Body of pancreas (tissue), 4 donors: ENCODE measurements at regions not wholly inside any gene's neighbourhood (a gene's known extent, or its start where the extent isn't known, plus 50 kb on each side); places are given as distances from the start of the nearest gene placed in this dataset.

Experiments used
- ATAC-seq: fragments of 150-250 bp; one replicate; pipeline ENCODE4 v1.9.1; 2016
- DNase-seq, 4 donors: peaks; one replicate each; pipeline ENCODE4 v3.0.0-alpha.2; 2019
- H3K27ac ChIP-seq, 4 donors: fragments of 200-600 bp; sonication (generic); 1 replicate in 3 of 4; 2 replicates in 1 of 4; pipeline versions ENCODE4 v1.5.1 to v1.6.1; 2016 to 2019; ENCODE audit warnings: mild to moderate bottlenecking in 1 of 4, mixed read lengths in 1 of 4, moderate library complexity in 1 of 4
- H3K27me3 ChIP-seq, 2 donors: fragments of 200-600 bp; sonication (generic); one replicate each; pipeline ENCODE4 v1.6.0; 2016; ENCODE audit warnings: mild to moderate bottlenecking in 1 of 2
- H3K36me3 ChIP-seq, 2 donors: fragments of 200-600 bp; sonication (generic); replicated peaks in 1 of 2; 2 replicates each; pipeline ENCODE4 v1.5.1; 2016; ENCODE audit warnings: low read depth in 2 of 2; ENCODE audit not compliant: insufficient read depth in 1 of 2
- H3K4me1 ChIP-seq: fragments of 200-600 bp; sonication (generic); one replicate; pipeline ENCODE4 v1.6.0; 2016
- H3K4me3 ChIP-seq, 2 donors: fragments of 200-600 bp; sonication (generic); 1 replicate in 1 of 2; 2 replicates in 1 of 2; pipeline ENCODE4 v1.5.1; 2016 to 2019
- H3K9me3 ChIP-seq, 3 donors: fragments of 200-600 bp; sonication (generic); 1 replicate in 2 of 3; 2 replicates in 1 of 3; pipeline ENCODE4 v1.5.1; 2016
- CTCF ChIP-seq, 7 experiments: fragments of 450-650 bp in 4 of 7; fragments of 200-600 bp in 3 of 7; sonication (generic) in 3 of 7; IDR thresholded peaks; one replicate each; pipeline ENCODE4 v1.5.1; 2016 to 2019; ENCODE audit warnings: antibody characterized with exemption in 7 of 7
- POLR2A ChIP-seq, 3 donors: fragments of 450-650 bp; IDR thresholded peaks; one replicate each; pipeline ENCODE4 v1.6.1; 2016; ENCODE audit warnings: antibody characterized with exemption in 3 of 3, mild to moderate bottlenecking in 2 of 3
- WGBS, 2 donors: methylation state at CpG; one replicate each; pipeline ENCODE4 v1.1.5; 2017; 5-methylcytosine and 5-hydroxymethylcytosine counted together
- intact Hi-C: fragments of 100-400 bp; cut with DNase I; formaldehyde crosslinking; loops from one replicate; pipeline ENCODE4 v1.15.1; 2023

DNA sequence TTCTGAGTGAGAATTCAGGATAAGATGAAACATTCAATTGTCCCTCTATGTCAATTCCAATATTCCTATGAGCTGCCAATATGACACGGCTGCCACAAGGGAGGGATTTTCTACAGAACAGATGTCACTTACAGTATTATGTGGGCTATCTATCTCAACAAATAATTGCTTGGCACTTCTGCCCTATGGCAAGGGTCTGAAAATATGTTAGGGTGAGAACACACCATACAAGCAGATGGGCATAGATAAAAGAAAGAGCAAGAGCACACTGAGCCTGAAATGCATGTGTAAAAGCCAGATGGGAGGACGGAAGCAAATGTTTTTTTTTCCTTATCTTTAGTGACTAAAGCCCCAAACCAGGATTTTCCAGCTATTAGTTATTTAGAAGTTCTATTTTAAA lies 70.1 kb upstream of the TFEC start:
- intact Hi-C loops: no loop called here
- no peaks in the 10 kb centered on the region for H3K36me3 ChIP-seq
- H3K27me3 ChIP-seq: no peaks in the 10 kb centered on the region
- TF ChIP-seq POLR2A (IDR thresholded peaks at IDR 0.05) (no peak), CTCF (IDR thresholded peaks at IDR 0.05) (no peak)
- no peaks in the 10 kb centered on the region for H3K9me3 ChIP-seq
- no peak overlapping the region for H3K4me3 ChIP-seq
- H3K4me1 ChIP-seq: no peaks in the 10 kb centered on the region
- ATAC-seq (no peak), DNase-seq (no peak)
- 76 to 82% methylated on average over 2 of the region's 2 CpGs for WGBS, 2 donors
- no peak overlapping the region for H3K27ac ChIP-seq

DNA sequence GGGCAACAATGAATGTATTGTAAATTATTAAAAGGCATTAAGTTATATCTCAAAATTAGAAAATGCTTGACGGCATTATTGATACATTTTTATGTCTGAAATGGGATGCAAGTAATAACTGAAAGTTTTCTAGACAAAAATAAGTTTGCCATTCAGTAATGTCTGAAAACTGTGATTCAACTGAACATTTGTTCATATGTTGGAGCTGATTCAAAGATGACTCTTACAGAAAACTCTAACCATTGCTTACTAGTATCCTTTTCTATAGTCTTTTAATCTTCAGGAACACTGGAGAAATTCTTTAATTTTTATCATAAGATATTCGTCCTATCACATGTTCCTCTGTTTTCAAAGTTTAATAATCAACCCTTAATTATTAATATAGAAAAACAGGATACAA lies 71.1 kb upstream of the TFEC start:
- Histone ChIP-seq H3K36me3 (no peaks in the 10 kb centered on the region), H3K4me3 (no peak overlapping the region), H3K27ac (no peak overlapping the region), H3K4me1 (no peaks in the 10 kb centered on the region), H3K9me3 (no peaks in the 10 kb centered on the region), H3K27me3 (no peaks in the 10 kb centered on the region)
- ATAC-seq (no peak), DNase-seq (no peak)
- TF ChIP-seq CTCF (IDR thresholded peaks at IDR 0.05) (no peak), POLR2A (IDR thresholded peaks at IDR 0.05) (no peak)
- intact Hi-C loops: no loop called here
- 36 to 50% methylated on average over 2 of the region's 2 CpGs for WGBS, 2 donors

DNA sequence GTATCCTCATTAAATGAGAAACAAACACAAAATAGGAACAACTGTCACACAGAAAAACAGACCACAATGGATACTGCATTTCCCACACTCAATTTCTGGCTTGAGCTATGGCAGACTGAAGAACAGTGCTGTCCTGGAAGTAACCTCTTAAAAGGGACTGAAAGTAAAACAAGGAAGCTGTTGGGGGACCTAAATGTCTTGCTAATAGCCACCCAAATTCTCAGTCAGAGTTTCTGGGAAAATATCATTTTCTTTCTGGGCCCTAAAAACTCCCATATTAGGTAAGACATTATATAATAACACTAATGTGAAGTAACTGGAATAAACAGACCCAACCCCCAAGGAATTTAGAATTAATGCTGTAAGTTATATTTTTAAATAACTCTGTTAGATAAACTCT lies 80.9 kb upstream of the TFEC start:
- TF ChIP-seq CTCF (IDR thresholded peaks at IDR 0.05) (no peak), POLR2A (IDR thresholded peaks at IDR 0.05) (no peak)
- intact Hi-C loops: no loop called here
- H3K4me1 ChIP-seq: no peaks in the 10 kb centered on the region
- H3K27me3 ChIP-seq: no peaks in the 10 kb centered on the region
- no peak for DNase-seq
- no peaks in the 10 kb centered on the region for H3K36me3 ChIP-seq
- no peaks in the 10 kb centered on the region for H3K9me3 ChIP-seq
- H3K4me3 ChIP-seq: no peak overlapping the region
- ATAC-seq: no peak
- H3K27ac ChIP-seq: no peak overlapping the region

DNA sequence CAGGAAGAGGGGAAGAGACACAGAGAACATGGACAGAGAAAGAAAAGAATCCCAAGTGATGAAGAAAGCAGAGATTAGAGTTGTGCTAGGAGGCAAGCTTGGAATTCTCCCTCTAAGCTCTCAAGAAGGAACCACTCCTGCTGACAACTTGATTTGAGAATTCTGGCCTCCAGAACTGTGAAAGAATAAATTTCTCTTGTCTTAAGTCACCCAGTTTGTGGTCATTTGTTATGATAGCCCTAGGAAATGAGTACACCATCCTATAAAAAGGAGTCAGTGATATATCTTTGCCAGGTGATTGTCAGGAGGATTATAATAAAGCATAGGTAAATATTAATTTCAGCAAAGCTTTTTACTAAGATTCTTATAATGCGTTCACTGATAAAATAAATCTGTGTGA lies 82.7 kb upstream of the TFEC start:
- no peak for ATAC-seq
- WGBS, 2 donors: 83 to 90% methylated on average over 1 of the region's 1 CpG
- TF ChIP-seq CTCF (IDR thresholded peaks at IDR 0.05) (no peak), POLR2A (IDR thresholded peaks at IDR 0.05) (no peak)

DNA sequence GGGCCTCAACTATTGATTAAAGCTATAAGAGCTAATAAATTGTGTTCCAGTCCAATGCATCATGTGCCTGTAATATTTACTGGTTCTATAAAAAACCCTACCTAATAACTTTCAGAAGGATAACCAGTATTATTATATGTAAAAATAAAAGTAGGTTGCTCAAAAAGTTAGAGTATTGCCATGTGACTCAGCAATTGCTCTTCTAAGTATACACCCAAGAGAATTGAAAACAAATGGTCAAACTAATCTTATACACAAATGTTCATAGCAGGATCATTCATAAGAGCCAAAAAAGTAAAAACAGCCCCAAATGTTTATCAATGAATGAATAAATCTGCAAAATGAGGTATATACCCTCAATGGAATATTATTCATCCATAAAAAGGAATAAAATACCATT lies 89.5 kb upstream of the TES start:
- no peaks in the 10 kb centered on the region for H3K4me1 ChIP-seq
- H3K27ac ChIP-seq: no peak overlapping the region
- intact Hi-C loops: no loop called here
- TF ChIP-seq POLR2A (IDR thresholded peaks at IDR 0.05) (no peak), CTCF (IDR thresholded peaks at IDR 0.05) (no peak)
- no peak for ATAC-seq
- no peaks in the 10 kb centered on the region for H3K36me3 ChIP-seq
- DNase-seq: no peak
- no peaks in the 10 kb centered on the region for H3K27me3 ChIP-seq
- H3K4me3 ChIP-seq: no peak overlapping the region
- H3K9me3 ChIP-seq: no peaks in the 10 kb centered on the region

More for the DNA sequence above, 82.7 kb upstream of the TFEC start:
- Histone ChIP-seq H3K27ac (no peak overlapping the region), H3K27me3 (no peaks in the 10 kb centered on the region), H3K36me3 (no peaks in the 10 kb centered on the region), H3K4me1 (no peaks in the 10 kb centered on the region), H3K4me3 (no peak overlapping the region), H3K9me3 (no peaks in the 10 kb centered on the region)
- intact Hi-C loops: no loop called here
- DNase-seq: no peak
